Keratinocyte (primary cell): ENCODE measurements at regions not wholly inside any gene's neighbourhood (a gene's known extent, or its start where the extent isn't known, plus 50 kb on each side); places are given as distances from the start of the nearest gene placed in this dataset.

Experiments
- DNase-seq: peaks from one replicate; pipeline ENCODE4 v3.0.0-alpha.2; 2011; ENCODE audit warnings: low read depth, missing footprints, low spot score
- FAIRE-seq: peaks from 2 replicates; lab custom pipeline; 2011; peaks lifted over from hg19 to GRCh38; lab: Jason Lieb, UNC
- H2AFZ ChIP-seq: 2 replicates; pipeline ENCODE4 v1.6.0; 2012; ENCODE audit warnings: low read length, control low read depth, inconsistent platforms; ENCODE audit not compliant: control insufficient read depth
- H3K27ac ChIP-seq: 2 replicates; pipeline ENCODE4 v1.5.1; 2011; ENCODE audit warnings: low read length; ENCODE audit not compliant: control insufficient read depth, insufficient read depth
- H3K27me3 ChIP-seq: 3 replicates; pipeline ENCODE4 v1.6.0; 2011; ENCODE audit warnings: low read length; ENCODE audit not compliant: control insufficient read depth, insufficient read depth; ENCODE audit errors: extremely low read depth
- H3K36me3 ChIP-seq, 2 experiments: 2 replicates in 1 of 2; 3 replicates in 1 of 2; pipeline ENCODE4 v1.5.1; 2011; ENCODE audit warnings: low read length in 2 of 2, mild to moderate bottlenecking in 1 of 2; ENCODE audit not compliant: control insufficient read depth in 2 of 2, insufficient read depth in 2 of 2; ENCODE audit errors: extremely low read depth in 1 of 2
- H3K4me1 ChIP-seq: 3 replicates; pipeline ENCODE4 v1.5.1; 2011; ENCODE audit warnings: low read length; ENCODE audit not compliant: control insufficient read depth, insufficient read depth; ENCODE audit errors: extremely low read depth
- H3K4me2 ChIP-seq: 3 replicates; pipeline ENCODE4 v1.6.0; 2011; ENCODE audit warnings: low read depth, low read length; ENCODE audit not compliant: control insufficient read depth, insufficient read depth; ENCODE audit errors: extremely low read depth
- H3K4me3 ChIP-seq, 3 experiments: fragments of 200-600 bp in 1 of 3; sonication (generic) in 1 of 3; 2 replicates in 2 of 3; 3 replicates in 1 of 3; pipeline ENCODE4 v1.5.1; 2011 to 2016; ENCODE audit warnings: low read length in 3 of 3, mild to moderate bottlenecking in 3 of 3, control low read depth in 2 of 3, inconsistent platforms in 1 of 3, low read depth in 1 of 3, mixed read lengths in 1 of 3, mixed run types in 1 of 3, moderate library complexity in 1 of 3; ENCODE audit not compliant: control insufficient read depth in 2 of 3, insufficient read depth in 2 of 3; ENCODE audit errors: extremely low read depth in 1 of 3
- H3K79me2 ChIP-seq: 2 replicates; pipeline ENCODE4 v1.6.0; 2012; ENCODE audit warnings: low read length; ENCODE audit not compliant: control insufficient read depth, insufficient read depth
- H3K9ac ChIP-seq: 3 replicates; pipeline ENCODE4 v1.6.0; 2011; ENCODE audit warnings: low read length; ENCODE audit not compliant: control insufficient read depth, insufficient read depth; ENCODE audit errors: extremely low read depth
- H3K9me1 ChIP-seq: 3 replicates; pipeline ENCODE4 v1.6.0; 2011; ENCODE audit warnings: low read length; ENCODE audit not compliant: control insufficient read depth, insufficient read depth; ENCODE audit errors: extremely low read depth
- H3K9me3 ChIP-seq: 2 replicates; pipeline ENCODE4 v1.5.1; 2012; ENCODE audit warnings: low read depth, low read length; ENCODE audit not compliant: control insufficient read depth
- H4K20me1 ChIP-seq: 3 replicates; pipeline ENCODE4 v1.6.0; 2011; ENCODE audit warnings: low read length; ENCODE audit not compliant: control insufficient read depth, insufficient read depth; ENCODE audit errors: extremely low read depth
- CTCF ChIP-seq, 3 experiments: IDR thresholded peaks in 1 of 3; conservative IDR thresholded peaks in 1 of 3; optimal IDR thresholded peaks in 1 of 3; 2 replicates in 2 of 3; 3 replicates in 1 of 3; pipeline versions ENCODE3 to v1.5.1; 2011; ENCODE audit warnings: low read length in 3 of 3, mild to moderate bottlenecking in 3 of 3, moderate library complexity in 2 of 3, control low read depth in 1 of 3, inconsistent platforms in 1 of 3; ENCODE audit not compliant: insufficient read depth in 2 of 3; ENCODE audit errors: extremely low read depth in 1 of 3
- EZH2 ChIP-seq: IDR thresholded peaks from one replicate; pipeline ENCODE4 v1.6.1; 2012; ENCODE audit warnings: inconsistent platforms, mild to moderate bottlenecking, low read length, moderate library complexity
- dilution Hi-C: fragments of 300-500 bp; cut with MboI; formaldehyde crosslinking; loops from one replicate; pipeline ENCODE4 v1.7.0; 2020; ENCODE audit warnings: low sequenced_read_pairs; ENCODE audit not compliant: extremely low pct_ligation_motif_present

GRCh38 chr15:36313021-36313420 is 266.4 kb upstream of the CDIN1 start:
- H4K20me1 ChIP-seq = no peaks in the 10 kb centered on the region

GRCh38 chr15:36313736-36314280 is 265.6 kb upstream of the CDIN1 start:
- H4K20me1 ChIP-seq = no peaks in the 10 kb centered on the region
- no peak overlapping the region for H3K4me2 ChIP-seq
- no peak for FAIRE-seq
- DNase-seq = no peak
- H3K79me2 ChIP-seq = no peaks in the 10 kb centered on the region
- dilution Hi-C loops = no loop called here
- H3K9ac ChIP-seq = no peak overlapping the region
- no peaks in the 10 kb centered on the region for H3K4me1 ChIP-seq
- no peaks in the 10 kb centered on the region for H3K9me3 ChIP-seq
- no peaks in the 10 kb centered on the region for H3K27me3 ChIP-seq
- H3K4me3 ChIP-seq = no peak overlapping the region
- no peak overlapping the region for H2AFZ ChIP-seq
- no peaks in the 10 kb centered on the region for H3K9me1 ChIP-seq
- H3K27ac ChIP-seq = no peak overlapping the region
- no peak for TF ChIP-seq CTCF (optimal IDR thresholded peaks at IDR 0.05 in 1 of 3, IDR thresholded peaks at IDR 0.05 in 1 of 3, conservative IDR thresholded peaks at IDR 0.05 in 1 of 3; ENCODE audit: extremely low read depth in 1 of 3, insufficient read depth in 2 of 3, low read length in 3 of 3)
- no peaks in the 10 kb centered on the region for H3K36me3 ChIP-seq

More at GRCh38 chr15:36313021-36313420, 266.4 kb upstream of the CDIN1 start:
- no peak overlapping the region for H3K4me3 ChIP-seq
- H3K27me3 ChIP-seq = no peaks in the 10 kb centered on the region
- DNase-seq (no peak), FAIRE-seq (no peak)
- H3K27ac ChIP-seq = no peak overlapping the region
- dilution Hi-C loops = no loop called here
- H3K9me3 ChIP-seq = no peaks in the 10 kb centered on the region
- H3K9me1 ChIP-seq = no peaks in the 10 kb centered on the region
- no peaks in the 10 kb centered on the region for H3K4me1 ChIP-seq
- no peak overlapping the region for H3K9ac ChIP-seq
- H2AFZ ChIP-seq = no peak overlapping the region
- TF ChIP-seq EZH2 = no peak
- no peak for TF ChIP-seq CTCF (optimal IDR thresholded peaks at IDR 0.05 in 1 of 3, IDR thresholded peaks at IDR 0.05 in 1 of 3, conservative IDR thresholded peaks at IDR 0.05 in 1 of 3; ENCODE audit: extremely low read depth in 1 of 3, insufficient read depth in 2 of 3, low read length in 3 of 3)
- H3K4me2 ChIP-seq = no peak overlapping the region
- no peaks in the 10 kb centered on the region for H3K79me2 ChIP-seq
- H3K36me3 ChIP-seq = no peaks in the 10 kb centered on the region
